Thyroid gland (tissue), 4 donors: ENCODE measurements at regions not wholly inside any gene's neighbourhood (a gene's known extent, or its start where the extent isn't known, plus 50 kb on each side); places are given as distances from the start of the nearest gene placed in this dataset.

Experiments used
- DNase-seq, 2 donors: peaks; one replicate each; pipeline ENCODE4 v3.0.0-alpha.2; 2019
- H3K27ac ChIP-seq, 3 donors: fragments of 200-600 bp; sonication (generic); 1 replicate in 2 of 3; 2 replicates in 1 of 3; pipeline ENCODE4 v1.5.1; 2016 to 2019; ENCODE audit warnings: mild to moderate bottlenecking in 1 of 3, moderate library complexity in 1 of 3
- H3K27me3 ChIP-seq: fragments of 200-600 bp; sonication (generic); one replicate; pipeline ENCODE4 v1.5.1; 2019
- H3K36me3 ChIP-seq, 2 donors: fragments of 200-600 bp; sonication (generic); one replicate each; pipeline ENCODE4 v1.5.1; 2016 to 2019
- H3K4me1 ChIP-seq, 2 donors: fragments of 200-600 bp; sonication (generic); one replicate each; pipeline ENCODE4 v1.5.1; 2017 to 2019
- H3K4me3 ChIP-seq, 3 donors: fragments of 200-600 bp; sonication (generic); replicated peaks in 1 of 3; 1 replicate in 2 of 3; 2 replicates in 1 of 3; pipeline ENCODE4 v1.5.1; 2016; ENCODE audit warnings: mild to moderate bottlenecking in 1 of 3
- H3K9me3 ChIP-seq: fragments of 200-600 bp; sonication (generic); one replicate; pipeline ENCODE4 v1.5.1; 2017
- CTCF ChIP-seq, 6 experiments: fragments of 200-600 bp in 3 of 6; fragments of 450-650 bp in 3 of 6; sonication (generic) in 3 of 6; IDR thresholded peaks; one replicate each; pipeline ENCODE4 v1.5.1; 2016 to 2019; ENCODE audit warnings: antibody characterized with exemption in 6 of 6, mild to moderate bottlenecking in 2 of 6, inconsistent platforms in 1 of 6, moderate library complexity in 1 of 6
- POLR2A ChIP-seq, 2 donors: fragments of 450-650 bp; IDR thresholded peaks; one replicate each; pipeline ENCODE4 v1.6.1; 2017; ENCODE audit warnings: antibody characterized with exemption in 2 of 2, mild to moderate bottlenecking in 2 of 2, moderate library complexity in 1 of 2
- WGBS, 2 donors: methylation state at CpG; one replicate each; pipeline ENCODE4 v1.1.5; 2017; 5-methylcytosine and 5-hydroxymethylcytosine counted together
- intact Hi-C: fragments of 100-400 bp; cut with DNase I; formaldehyde crosslinking; loops from one replicate; pipeline ENCODE4 v1.15.1; 2023

GRCh38 chr4:3709846-3710441 lies 56.2 kb upstream of the ADRA2C start:
- 78 to 81% methylated on average over 16 to 18 of the region's 18 CpGs for WGBS, 2 donors

GRCh38 chr4:3709061-3709845 lies 56.9 kb upstream of the ADRA2C start:
- H3K4me1 ChIP-seq, result peaks cover 5 to 9% of the 10 kb centered on the region in 2 donors
- no peak for DNase-seq
- WGBS, 2 donors, result 93 to 95% methylated on average over 14 of the region's 14 CpGs
- intact Hi-C loops, result no loop called here
- no peaks in the 10 kb centered on the region for H3K9me3 ChIP-seq
- no peaks in the 10 kb centered on the region for H3K36me3 ChIP-seq
- TF ChIP-seq POLR2A (IDR thresholded peaks at IDR 0.05) (no peak), CTCF (IDR thresholded peaks at IDR 0.05) (no peak)
- no peak overlapping the region for H3K4me3 ChIP-seq
- H3K27ac ChIP-seq, result no peak overlapping the region
- H3K27me3 ChIP-seq, result no peaks in the 10 kb centered on the region

More at GRCh38 chr4:3709846-3710441, 56.2 kb upstream of the ADRA2C start:
- TF ChIP-seq CTCF (IDR thresholded peaks at IDR 0.05) (no peak), POLR2A (IDR thresholded peaks at IDR 0.05) (no peak)
- H3K27ac ChIP-seq, result no peak overlapping the region
- intact Hi-C loops, result no loop called here
- DNase-seq, result no peak
- no peaks in the 10 kb centered on the region for H3K36me3 ChIP-seq
- peaks cover 5 to 9% of the 10 kb centered on the region in 2 donors for H3K4me1 ChIP-seq
- H3K9me3 ChIP-seq, result no peaks in the 10 kb centered on the region
- no peaks in the 10 kb centered on the region for H3K27me3 ChIP-seq
- H3K4me3 ChIP-seq, result no peak overlapping the region

- no peak overlapping the region for H3K27ac ChIP-seq
- H3K9me3 ChIP-seq, result no peaks in the 10 kb centered on the region
- intact Hi-C loops, result no loop called here
Measured at GRCh38 chr4:3708611-3709010, 57.6 kb upstream of the ADRA2C start.

DNA sequence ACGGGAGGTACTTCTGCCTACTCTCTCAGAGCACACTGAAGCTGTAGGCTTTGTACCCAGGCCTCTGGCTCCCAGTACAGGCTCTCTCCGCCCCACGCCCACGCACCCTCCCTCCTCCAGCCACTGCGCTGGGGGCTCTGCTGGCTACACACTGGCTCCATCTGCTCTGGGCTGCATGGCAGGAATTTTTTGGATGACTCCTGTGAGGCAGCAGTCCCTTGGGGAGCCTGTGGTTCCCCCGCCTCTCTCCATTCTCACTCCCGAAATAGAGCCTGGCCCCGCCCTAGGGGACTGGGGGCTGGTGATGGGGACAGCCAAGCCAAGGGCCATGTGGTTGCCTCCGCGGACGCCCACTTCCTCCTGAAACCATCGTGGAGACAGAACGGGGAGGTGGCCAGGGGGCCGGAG lies 58.1 kb upstream of the ADRA2C start:
- no peak overlapping the region for H3K27ac ChIP-seq
- intact Hi-C loops, result no loop called here
- DNase-seq, result no peak
- H3K9me3 ChIP-seq, result no peaks in the 10 kb centered on the region
- no peak overlapping the region for H3K4me3 ChIP-seq
- H3K27me3 ChIP-seq, result no peaks in the 10 kb centered on the region
- H3K36me3 ChIP-seq, result no peaks in the 10 kb centered on the region
- WGBS, 2 donors, result 53 to 76% methylated on average over 7 to 10 of the region's 14 CpGs
- H3K4me1 ChIP-seq, result peaks cover 5 to 9% of the 10 kb centered on the region in 2 donors
- no peak for TF ChIP-seq CTCF (IDR thresholded peaks at IDR 0.05)

More at GRCh38 chr4:3708611-3709010, 57.6 kb upstream of the ADRA2C start:
- Histone ChIP-seq H3K27me3 (no peaks in the 10 kb centered on the region), H3K4me1 (peaks cover 5 to 9% of the 10 kb centered on the region in 2 donors), H3K4me3 (no peak overlapping the region), H3K36me3 (no peaks in the 10 kb centered on the region)
- TF ChIP-seq POLR2A (IDR thresholded peaks at IDR 0.05), result no peak
- WGBS, 2 donors, result 94% methylated on average over 5 to 8 of the region's 8 CpGs
- DNase-seq, result no peak

GRCh38 chr4:3707423-3708102 lies 58.6 kb upstream of the ADRA2C start:
- Histone ChIP-seq H3K27me3 (no peaks in the 10 kb centered on the region), H3K27ac (no peak overlapping the region), H3K4me1 (peaks cover 5 to 9% of the 10 kb centered on the region in 2 donors), H3K9me3 (no peaks in the 10 kb centered on the region), H3K4me3 (no peak overlapping the region), H3K36me3 (no peaks in the 10 kb centered on the region)
- no peak for DNase-seq
- intact Hi-C loops, result no loop called here
- WGBS, 2 donors, result 66 to 77% methylated on average over 12 to 17 of the region's 17 CpGs
- TF ChIP-seq POLR2A (IDR thresholded peaks at IDR 0.05) (no peak), CTCF (IDR thresholded peaks at IDR 0.05) (no peak)
